HEK293T (cell line): ENCODE measurements at regions not wholly inside any gene's neighbourhood (a gene's known extent, or its start where the extent isn't known, plus 50 kb on each side); places are given as distances from the start of the nearest gene placed in this dataset.

Experiments used
- CTCF ChIA-PET: fragments of 350-600 bp; formaldehyde crosslinking; extraction: SDS; loops from one replicate; lab custom pipeline; 2021; ENCODE audit warnings: antibody characterized with exemption, inconsistent platforms; lab: Yijun Ruan, JAX
- POLR2A ChIA-PET: fragments of 350-600 bp; formaldehyde crosslinking; extraction: SDS; loops from one replicate; lab custom pipeline; 2020; ENCODE audit warnings: antibody characterized with exemption, inconsistent platforms; lab: Yijun Ruan, JAX
- DNase-seq: peaks from one replicate; pipeline ENCODE4 v3.0.0; 2012; ENCODE audit warnings: mixed read lengths; ENCODE audit errors: extremely low spot score
- ARNT ChIP-seq: fragments of 450-650 bp; IDR thresholded peaks from 2 replicates; pipeline ENCODE4 v1.6.1; 2017; ENCODE audit warnings: mild to moderate bottlenecking
- BHLHE40 ChIP-seq: fragments of 450-650 bp; IDR thresholded peaks from 2 replicates; pipeline ENCODE4 v1.6.1; 2016; ENCODE audit warnings: mild to moderate bottlenecking, moderate library complexity, borderline replicate concordance
- CTBP1 ChIP-seq: fragments of 450-650 bp; IDR thresholded peaks from 2 replicates; pipeline ENCODE4 v1.6.1; 2016; ENCODE audit warnings: borderline replicate concordance
- ELF4 ChIP-seq: fragments of 450-650 bp; IDR thresholded peaks from 2 replicates; pipeline ENCODE4 v1.6.1; 2017; ENCODE audit warnings: antibody characterized with exemption
- FOXA1 ChIP-seq: fragments of 450-650 bp; IDR thresholded peaks from 2 replicates; pipeline ENCODE4 v1.6.1; 2016; ENCODE audit warnings: mild to moderate bottlenecking
- FOXK2 ChIP-seq: fragments of 450-650 bp; IDR thresholded peaks from 2 replicates; pipeline ENCODE4 v1.6.1; 2016; ENCODE audit warnings: mild to moderate bottlenecking
- FOXM1 ChIP-seq: fragments of 450-650 bp; IDR thresholded peaks from 2 replicates; pipeline ENCODE4 v1.6.1; 2017; ENCODE audit warnings: mild to moderate bottlenecking, borderline replicate concordance
- HDGF ChIP-seq: fragments of 450-650 bp; IDR thresholded peaks from 2 replicates; pipeline ENCODE4 v1.6.1; 2017; ENCODE audit warnings: antibody characterized with exemption, borderline replicate concordance
- L3MBTL2 ChIP-seq: fragments of 450-650 bp; conservative IDR thresholded peaks from 2 replicates; pipeline ENCODE4 v1.6.1; 2016; ENCODE audit warnings: mild to moderate bottlenecking
- LEF1 ChIP-seq: fragments of 450-650 bp; IDR thresholded peaks from 2 replicates; pipeline ENCODE4 v1.6.1; 2017; ENCODE audit warnings: mild to moderate bottlenecking, borderline replicate concordance
- NFRKB ChIP-seq: fragments of 450-650 bp; IDR thresholded peaks from 2 replicates; pipeline ENCODE4 v1.6.1; 2016; ENCODE audit warnings: mild to moderate bottlenecking, moderate library complexity
- PKNOX1 ChIP-seq: fragments of 450-650 bp; IDR thresholded peaks from 2 replicates; pipeline ENCODE4 v1.6.1; 2016
- SP1 ChIP-seq: fragments of 450-650 bp; IDR thresholded peaks from 2 replicates; pipeline ENCODE4 v1.6.1; 2017
- SUZ12 ChIP-seq: fragments of 450-650 bp; IDR thresholded peaks from 2 replicates; pipeline ENCODE4 v1.6.1; 2016; ENCODE audit warnings: mild to moderate bottlenecking
- TARDBP ChIP-seq: fragments of 450-650 bp; IDR thresholded peaks from 2 replicates; pipeline ENCODE4 v1.6.1; 2016
- ZNF384 ChIP-seq: fragments of 450-650 bp; IDR thresholded peaks from 2 replicates; pipeline ENCODE4 v1.6.1; 2016

DNA sequence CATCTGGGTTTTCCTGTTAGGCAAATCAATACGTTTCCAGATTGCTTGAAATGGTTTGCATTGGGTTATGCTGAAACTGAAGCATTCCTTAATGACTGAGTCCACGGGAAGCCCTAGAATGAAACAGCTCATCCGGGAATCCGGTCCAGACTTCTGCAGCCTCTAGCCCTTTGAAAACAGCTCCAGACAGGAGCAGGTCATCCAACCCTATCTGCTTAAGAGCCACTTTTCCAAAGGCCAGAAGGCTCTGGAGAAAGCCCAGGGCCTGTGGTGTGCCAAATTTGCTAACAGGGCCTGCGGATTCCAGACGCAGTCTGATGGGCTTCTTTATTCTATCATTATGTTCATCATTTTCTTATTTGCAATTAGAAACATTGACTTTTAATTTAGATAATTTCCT lies 265.4 kb downstream of the SKIDA1 start:
- POLR2A ChIA-PET, result no interaction called here
- DNase-seq, result no peak
- no peak for TF ChIP-seq L3MBTL2
- TF ChIP-seq ZNF384, result no peak
- TF ChIP-seq CTBP1, result no peak
- TF ChIP-seq ELF4, result no peak
- TF ChIP-seq HDGF, result no peak
- TF ChIP-seq PKNOX1, result no peak
- CTCF ChIA-PET, result no interaction called here

DNA sequence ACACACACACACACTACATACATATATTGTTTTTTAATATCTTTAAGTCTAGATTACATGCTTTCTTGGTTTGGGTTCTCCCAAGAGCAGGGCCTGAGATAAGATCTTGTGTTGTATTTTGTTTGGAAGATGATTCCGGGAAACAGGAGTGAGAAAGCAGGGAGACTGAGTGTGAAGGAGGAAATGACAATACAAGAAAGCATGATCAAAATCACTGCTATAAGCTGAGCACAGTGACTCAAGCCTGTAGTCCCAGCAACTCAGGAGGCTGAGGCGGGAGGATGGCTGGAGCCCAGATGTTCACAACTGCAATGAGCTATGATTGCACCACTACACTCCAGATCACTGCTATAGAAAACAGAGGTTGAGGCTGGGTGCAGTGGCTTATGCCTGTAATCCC lies 267.6 kb downstream of the SKIDA1 start:
- no peak for DNase-seq
- ChIA-PET POLR2A (interaction anchor here (1.0 kb wide), 1 partner anchor 24 kb away, joined by 3 read pairs; no protein-coding TSS in a partner anchor), CTCF (interaction anchor here (0.6 kb wide), 1 partner anchor 397 kb away, joined by 4 read pairs; no protein-coding TSS in a partner anchor)
- no peak for TF ChIP-seq FOXK2
- TF ChIP-seq ARNT, result no peak
- no peak for TF ChIP-seq LEF1
- TF ChIP-seq L3MBTL2, result no peak
- no peak for TF ChIP-seq SUZ12
- TF ChIP-seq FOXA1, result no peak
- TF ChIP-seq HDGF, result no peak
- no peak for TF ChIP-seq BHLHE40
- no peak for TF ChIP-seq TARDBP
- no peak for TF ChIP-seq ZNF384
- no peak for TF ChIP-seq ELF4
- no peak for TF ChIP-seq FOXM1
- TF ChIP-seq CTBP1, result no peak

DNA sequence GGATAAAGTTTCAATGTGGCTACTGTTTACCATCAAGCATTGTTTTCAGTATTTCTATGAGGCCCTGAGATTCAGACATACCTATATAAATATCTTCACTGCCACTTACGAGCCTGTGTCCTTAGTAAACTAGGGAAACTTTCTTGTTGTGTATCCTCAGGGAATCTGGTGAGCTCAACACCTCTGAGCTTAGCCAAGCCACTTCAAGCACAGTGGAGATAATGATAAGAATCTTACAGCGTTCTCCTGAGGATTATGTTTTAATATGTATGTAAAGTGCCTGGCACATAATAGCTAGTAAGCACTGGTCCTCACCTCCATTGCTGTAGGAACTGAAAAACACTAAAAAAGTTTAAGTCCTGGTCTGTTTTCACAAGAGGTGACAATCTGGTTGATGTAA lies 268.3 kb downstream of the SKIDA1 start:
- ChIA-PET POLR2A (interaction anchor here (1.0 kb wide), 1 partner anchor 23 kb away, joined by 3 read pairs; no protein-coding TSS in a partner anchor), CTCF (no interaction called here)
- TF ChIP-seq HDGF (no peak), LEF1 (no peak), SUZ12 (no peak), SP1 (no peak)
- DNase-seq, result no peak

DNA sequence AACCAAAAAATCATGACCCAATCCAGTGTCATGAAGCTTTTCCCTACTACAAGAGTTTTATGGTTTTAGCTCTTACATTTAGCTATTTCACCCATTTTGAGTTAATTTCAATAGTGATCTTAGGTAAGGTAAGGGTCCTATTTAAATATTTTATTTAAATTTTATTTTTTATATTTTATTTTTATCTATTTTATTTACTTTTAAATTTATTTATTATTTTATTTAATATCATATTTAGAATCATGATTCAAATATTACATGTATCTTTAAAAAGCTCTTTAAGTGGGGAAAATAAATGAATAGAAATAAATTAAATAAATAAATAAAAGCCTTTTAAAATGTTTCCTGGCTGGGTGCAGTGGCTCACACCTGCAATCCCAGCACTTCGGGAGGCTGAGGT lies 276.0 kb downstream of the SKIDA1 start:
- no peak for TF ChIP-seq LEF1
- no peak for TF ChIP-seq ELF4
- TF ChIP-seq ARNT, result no peak
- no peak for TF ChIP-seq FOXK2
- TF ChIP-seq SUZ12, result no peak
- no peak for TF ChIP-seq FOXM1
- no peak for TF ChIP-seq NFRKB
- TF ChIP-seq L3MBTL2, result no peak
- TF ChIP-seq TARDBP, result no peak
- TF ChIP-seq SP1, result no peak
- no peak for TF ChIP-seq FOXA1
- no peak for TF ChIP-seq PKNOX1
- TF ChIP-seq ZNF384, result no peak
- no peak for DNase-seq
- CTCF ChIA-PET, result no interaction called here
- POLR2A ChIA-PET, result no interaction called here

DNA sequence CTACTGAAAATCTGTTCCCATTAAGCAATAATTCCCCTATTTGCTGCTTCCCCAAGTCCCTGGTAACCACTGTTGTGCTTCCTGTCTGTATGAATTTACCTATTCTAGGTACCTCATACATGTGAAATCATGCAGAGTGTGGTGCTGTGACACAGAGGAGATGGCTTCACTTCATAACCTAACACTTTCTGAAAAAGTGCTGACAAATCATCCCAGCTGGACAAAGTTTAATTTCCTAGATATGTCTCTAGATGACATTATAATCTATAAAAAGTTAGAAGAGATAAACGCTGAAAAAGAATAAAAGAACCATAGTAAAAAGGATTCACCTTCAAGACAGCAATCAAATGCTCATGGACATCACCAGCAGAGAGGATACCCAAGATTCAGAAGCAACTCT lies 277.9 kb downstream of the SKIDA1 start:
- POLR2A ChIA-PET, result no interaction called here
- TF ChIP-seq BHLHE40 (no peak), FOXM1 (no peak), FOXA1 (no peak), FOXK2 (no peak), ZNF384 (no peak), TARDBP (no peak), CTBP1 (no peak), L3MBTL2 (no peak), NFRKB (no peak), SP1 (no peak), ELF4 (no peak), SUZ12 (no peak)
- CTCF ChIA-PET, result no interaction called here
- no peak for DNase-seq

GRCh38 chr10:21246178-21246577 lies 279.3 kb downstream of the SKIDA1 start:
- CTCF ChIA-PET, result no interaction called here
- TF ChIP-seq HDGF (no peak), CTBP1 (no peak), ARNT (no peak), LEF1 (no peak)
- DNase-seq, result no peak
- POLR2A ChIA-PET, result no interaction called here

- ChIA-PET CTCF (no interaction called here), POLR2A (no interaction called here)
- no peak for TF ChIP-seq ELF4
- TF ChIP-seq PKNOX1, result no peak
- TF ChIP-seq SP1, result no peak
- TF ChIP-seq ZNF384, result no peak
- no peak for TF ChIP-seq LEF1
- no peak for TF ChIP-seq SUZ12
- no peak for TF ChIP-seq BHLHE40
- TF ChIP-seq TARDBP, result no peak
- no peak for TF ChIP-seq ARNT
- TF ChIP-seq L3MBTL2, result no peak
- no peak for TF ChIP-seq HDGF
- TF ChIP-seq FOXA1, result no peak
- no peak for TF ChIP-seq CTBP1
- no peak for TF ChIP-seq NFRKB
- TF ChIP-seq FOXK2, result no peak
- no peak for TF ChIP-seq FOXM1
- no peak for DNase-seq
Measured at GRCh38 chr10:21243748-21244257, 281.7 kb downstream of the SKIDA1 start.
